Ecto neural progenitor cell (in vitro differentiated cells): ENCODE measurements at regions not wholly inside any gene's neighbourhood (a gene's known extent, or its start where the extent isn't known, plus 50 kb on each side); places are given as distances from the start of the nearest gene placed in this dataset.

Experiments
- DNase-seq: peaks from one replicate; pipeline ENCODE4 v3.0.0-alpha.2; 2018; ENCODE audit warnings: low spot score

- DNase-seq = no peak
These were observed 291.6 kb upstream of the SKOR2 start for GRCh38 chr18:47543080-47543479.

- no peak for DNase-seq
These were observed 291.1 kb upstream of the SKOR2 start for GRCh38 chr18:47542551-47542950.

GRCh38 chr18:47531717-47532116 is 280.3 kb upstream of the SKOR2 start:
- no peak for DNase-seq

GRCh38 chr18:47530695-47531094 is 279.2 kb upstream of the SKOR2 start:
- DNase-seq = no peak

- no peak for DNase-seq
These were observed 276.9 kb upstream of the SKOR2 start for GRCh38 chr18:47528343-47528742.

GRCh38 chr18:47526147-47526546 is 274.7 kb upstream of the SKOR2 start:
- DNase-seq = no peak

GRCh38 chr18:47522359-47522758 is 270.9 kb upstream of the SKOR2 start:
- DNase-seq = no peak

GRCh38 chr18:47520263-47520662 is 268.8 kb upstream of the SKOR2 start:
- no peak for DNase-seq

- no peak for DNase-seq
These were observed 268.2 kb upstream of the SKOR2 start for GRCh38 chr18:47519706-47520105.

GRCh38 chr18:47519277-47519676 is 267.8 kb upstream of the SKOR2 start:
- DNase-seq = no peak

- DNase-seq = no peak
These were observed 262.2 kb upstream of the SKOR2 start for GRCh38 chr18:47513614-47514013.

- DNase-seq = peak; percentile 15
These were observed 261.4 kb upstream of the SKOR2 start for GRCh38 chr18:47512726-47513435.

GRCh38 chr18:47512056-47512455 is 260.6 kb upstream of the SKOR2 start:
- DNase-seq = no peak

- no peak for DNase-seq
These were observed 259.4 kb upstream of the SKOR2 start for GRCh38 chr18:47510831-47511230.

GRCh38 chr18:47507651-47508050 is 256.2 kb upstream of the SKOR2 start:
- no peak for DNase-seq

- no peak for DNase-seq
These were observed 255.4 kb upstream of the SKOR2 start for GRCh38 chr18:47506897-47507296.

- DNase-seq = no peak
These were observed 250.5 kb upstream of the SKOR2 start for GRCh38 chr18:47501946-47502345.

- DNase-seq = no peak
These were observed 249.5 kb upstream of the SKOR2 start for GRCh38 chr18:47500930-47501329.

- DNase-seq = no peak
These were observed 241.2 kb upstream of the SKOR2 start for GRCh38 chr18:47492691-47493090.

- no peak for DNase-seq
These were observed 239.4 kb upstream of the SKOR2 start for GRCh38 chr18:47490882-47491281.

- no peak for DNase-seq
These were observed 233.8 kb upstream of the SKOR2 start for GRCh38 chr18:47485221-47485797.

GRCh38 chr18:47484068-47484467 is 232.6 kb upstream of the SKOR2 start:
- DNase-seq = no peak

- DNase-seq = no peak
These were observed 228.7 kb upstream of the SKOR2 start for GRCh38 chr18:47480166-47480565.

GRCh38 chr18:47471784-47472183 is 220.3 kb upstream of the SKOR2 start:
- no peak for DNase-seq
